Glutamatergic neuron (in vitro differentiated cells): ENCODE measurements at regions not wholly inside any gene's neighbourhood (a gene's known extent, or its start where the extent isn't known, plus 50 kb on each side); places are given as distances from the start of the nearest gene placed in this dataset.

Source experiments
- DNase-seq: peaks from one replicate; pipeline ENCODE4 v3.0.0; 2022
- H3K27ac Mint-ChIP-seq: one replicate; pipeline ENCODE4 v1.8.0; 2020; ENCODE audit warnings: mild to moderate bottlenecking, mixed read lengths, inconsistent platforms; ENCODE audit not compliant: unreplicated experiment
- H3K27me3 Mint-ChIP-seq: one replicate; pipeline ENCODE4 v1.8.0; 2020; ENCODE audit warnings: mild to moderate bottlenecking, moderate library complexity, mixed read lengths, inconsistent platforms; ENCODE audit not compliant: unreplicated experiment
- H3K36me3 Mint-ChIP-seq: one replicate; pipeline ENCODE4 v1.8.0; 2020; ENCODE audit warnings: mild to moderate bottlenecking, mixed read lengths, inconsistent platforms; ENCODE audit not compliant: unreplicated experiment
- H3K4me1 Mint-ChIP-seq: one replicate; pipeline ENCODE4 v1.8.0; 2020; ENCODE audit warnings: mild to moderate bottlenecking, low read depth, mixed read lengths, inconsistent platforms; ENCODE audit not compliant: unreplicated experiment
- H3K4me3 Mint-ChIP-seq: one replicate; pipeline ENCODE4 v1.8.0; 2020; ENCODE audit warnings: mild to moderate bottlenecking, mixed read lengths, inconsistent platforms; ENCODE audit not compliant: unreplicated experiment
- H3K9me3 Mint-ChIP-seq: one replicate; pipeline ENCODE4 v1.8.0; 2020; ENCODE audit warnings: mild to moderate bottlenecking, moderate library complexity, mixed read lengths, inconsistent platforms; ENCODE audit not compliant: unreplicated experiment
- TF ChIP-seq, protein P1 (sequence below): fragments of 200-600 bp; sonication (generic); IDR thresholded peaks from one replicate; pipeline ENCODE4 v1.5.0; 2021; ENCODE audit not compliant: partially characterized antibody, unreplicated experiment

DNA sequence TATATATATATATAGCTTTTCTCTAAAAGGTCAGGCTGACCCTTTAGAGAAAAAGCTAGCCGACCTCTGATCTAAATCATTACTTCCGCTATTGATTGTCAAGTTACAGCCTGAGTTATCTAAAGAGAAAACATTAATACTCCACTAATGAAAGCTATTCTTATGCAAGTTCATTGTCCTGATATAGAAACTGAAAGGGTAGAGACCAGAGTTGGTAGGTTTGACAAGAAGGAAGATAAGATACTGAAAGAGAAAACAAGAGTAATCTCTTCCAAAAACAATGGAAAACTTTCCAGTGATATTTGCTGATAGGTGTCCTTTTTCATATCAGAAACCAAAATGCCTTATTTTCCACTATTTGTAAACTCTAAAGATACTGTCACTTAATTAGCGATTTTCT is 62.8 kb upstream of the SLC39A10 start:
- no peaks in the 10 kb centered on the region for H3K9me3 Mint-ChIP-seq
- TF ChIP-seq, protein P1, sequence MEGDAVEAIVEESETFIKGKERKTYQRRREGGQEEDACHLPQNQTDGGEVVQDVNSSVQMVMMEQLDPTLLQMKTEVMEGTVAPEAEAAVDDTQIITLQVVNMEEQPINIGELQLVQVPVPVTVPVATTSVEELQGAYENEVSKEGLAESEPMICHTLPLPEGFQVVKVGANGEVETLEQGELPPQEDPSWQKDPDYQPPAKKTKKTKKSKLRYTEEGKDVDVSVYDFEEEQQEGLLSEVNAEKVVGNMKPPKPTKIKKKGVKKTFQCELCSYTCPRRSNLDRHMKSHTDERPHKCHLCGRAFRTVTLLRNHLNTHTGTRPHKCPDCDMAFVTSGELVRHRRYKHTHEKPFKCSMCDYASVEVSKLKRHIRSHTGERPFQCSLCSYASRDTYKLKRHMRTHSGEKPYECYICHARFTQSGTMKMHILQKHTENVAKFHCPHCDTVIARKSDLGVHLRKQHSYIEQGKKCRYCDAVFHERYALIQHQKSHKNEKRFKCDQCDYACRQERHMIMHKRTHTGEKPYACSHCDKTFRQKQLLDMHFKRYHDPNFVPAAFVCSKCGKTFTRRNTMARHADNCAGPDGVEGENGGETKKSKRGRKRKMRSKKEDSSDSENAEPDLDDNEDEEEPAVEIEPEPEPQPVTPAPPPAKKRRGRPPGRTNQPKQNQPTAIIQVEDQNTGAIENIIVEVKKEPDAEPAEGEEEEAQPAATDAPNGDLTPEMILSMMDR, result no peak
- no peak overlapping the region for H3K4me3 Mint-ChIP-seq
- peaks cover 4% of the 10 kb centered on the region for H3K4me1 Mint-ChIP-seq
- H3K27ac Mint-ChIP-seq, result no peak overlapping the region
- H3K27me3 Mint-ChIP-seq, result no peaks in the 10 kb centered on the region
- H3K36me3 Mint-ChIP-seq, result no peaks in the 10 kb centered on the region
- DNase-seq, result no peak

DNA sequence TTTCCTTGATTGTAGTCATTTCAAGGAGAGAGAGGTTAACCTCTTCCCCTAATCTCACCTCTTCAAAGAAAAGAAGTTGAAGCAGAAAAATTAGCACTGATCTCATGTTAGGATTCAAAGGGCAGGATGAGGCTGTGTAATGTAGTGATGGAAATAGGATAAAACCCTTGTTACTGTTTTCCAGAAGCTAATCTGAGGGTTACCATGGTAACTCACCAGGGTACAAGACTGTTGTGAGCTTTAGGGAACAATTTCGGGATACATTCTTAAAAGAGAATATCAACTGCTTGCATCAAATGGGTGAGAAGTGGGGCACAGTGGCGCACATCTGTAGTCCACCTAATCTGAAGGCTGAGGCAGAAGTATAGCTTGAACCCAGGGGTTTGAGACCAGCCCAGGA is 64.9 kb upstream of the SLC39A10 start:
- H3K36me3 Mint-ChIP-seq, result no peaks in the 10 kb centered on the region
- no peaks in the 10 kb centered on the region for H3K9me3 Mint-ChIP-seq
- no peaks in the 10 kb centered on the region for H3K27me3 Mint-ChIP-seq
- no peak overlapping the region for H3K27ac Mint-ChIP-seq
- no peak overlapping the region for H3K4me3 Mint-ChIP-seq
- TF ChIP-seq, protein P1, result no peak
- DNase-seq, result no peak
- peaks cover 2% of the 10 kb centered on the region for H3K4me1 Mint-ChIP-seq

DNA sequence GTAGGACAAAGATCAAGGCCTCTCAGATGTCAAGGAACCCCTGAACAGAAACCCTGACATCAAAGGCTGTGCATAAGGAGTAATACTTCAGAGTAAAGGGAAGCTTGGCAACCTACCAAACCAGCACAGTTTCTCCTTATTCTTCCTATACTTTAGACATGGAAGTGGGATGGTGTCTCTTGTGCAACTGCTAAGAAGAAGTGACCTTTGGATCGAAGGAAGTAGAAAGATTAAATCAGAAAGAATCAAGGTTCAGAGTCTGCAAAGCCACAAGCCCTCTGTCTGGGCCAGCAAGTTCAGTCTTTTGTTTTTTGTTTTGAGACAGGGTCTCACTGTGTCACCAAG is 66.2 kb upstream of the SLC39A10 start:
- Mint-ChIP-seq H3K4me1 (no peaks in the 10 kb centered on the region), H3K9me3 (no peaks in the 10 kb centered on the region), H3K27me3 (no peaks in the 10 kb centered on the region), H3K4me3 (no peak overlapping the region), H3K27ac (no peak overlapping the region), H3K36me3 (no peaks in the 10 kb centered on the region)
- TF ChIP-seq, protein P1, result no peak
- no peak for DNase-seq

DNA sequence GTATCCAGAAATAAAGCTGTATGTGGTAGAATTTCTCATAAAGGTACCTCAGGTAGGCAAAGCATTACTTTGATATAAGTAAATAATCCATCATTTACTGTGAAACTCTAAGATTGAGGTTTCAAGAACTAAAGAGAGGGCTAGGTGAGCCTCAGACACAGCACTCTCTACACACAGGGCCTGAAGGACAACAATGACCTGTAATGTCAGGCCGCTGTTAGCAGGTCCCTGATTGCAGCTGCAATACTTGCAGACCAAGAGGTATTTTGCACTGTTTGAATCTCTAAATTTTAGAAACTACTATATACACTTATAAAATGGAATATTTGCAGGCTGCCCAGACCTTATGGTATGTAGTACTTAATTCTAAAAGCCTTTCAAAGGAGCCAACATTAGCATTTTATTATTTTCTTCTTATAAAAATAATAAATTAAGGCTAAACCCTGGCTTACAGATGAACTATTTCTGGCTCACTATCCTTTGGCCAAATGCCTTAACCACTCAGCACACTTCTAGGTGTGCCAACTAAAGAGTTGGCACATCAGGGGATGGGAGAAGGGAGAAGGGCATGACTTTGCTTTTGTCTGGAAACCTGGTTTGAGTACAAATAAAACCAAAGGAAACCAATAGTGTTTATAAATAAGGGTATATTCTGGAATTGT is 66.7 kb upstream of the SLC39A10 start:
- no peaks in the 10 kb centered on the region for H3K4me1 Mint-ChIP-seq
- DNase-seq, result no peak
- H3K27ac Mint-ChIP-seq, result no peak overlapping the region

DNA sequence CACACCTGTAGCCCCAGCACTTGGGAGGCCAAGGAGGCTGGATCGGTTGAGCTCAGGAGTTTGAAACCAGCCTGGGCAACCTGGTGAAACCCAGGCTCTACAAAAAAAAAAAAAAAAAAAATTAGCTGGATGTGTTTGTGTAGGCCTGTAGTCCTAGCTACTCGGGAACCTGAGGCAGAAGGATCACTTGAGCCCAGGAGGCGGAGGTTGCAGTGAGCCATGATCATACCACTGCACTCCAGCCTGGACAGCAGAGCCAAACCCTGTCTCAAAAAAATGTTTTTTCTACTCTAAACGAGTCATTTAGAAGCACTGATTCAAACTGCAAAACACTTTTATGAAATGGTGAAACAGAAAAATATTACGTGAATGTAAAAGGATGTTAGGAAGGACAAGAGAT is 69.1 kb upstream of the SLC39A10 start:
- Mint-ChIP-seq H3K9me3 (no peaks in the 10 kb centered on the region), H3K27ac (no peak overlapping the region), H3K4me1 (no peaks in the 10 kb centered on the region), H3K27me3 (no peaks in the 10 kb centered on the region), H3K36me3 (no peaks in the 10 kb centered on the region), H3K4me3 (no peak overlapping the region)
- DNase-seq, result no peak
- TF ChIP-seq, protein P1, result no peak

More for the DNA sequence above, 66.7 kb upstream of the SLC39A10 start:
- H3K9me3 Mint-ChIP-seq, result no peaks in the 10 kb centered on the region
- no peaks in the 10 kb centered on the region for H3K27me3 Mint-ChIP-seq
- H3K36me3 Mint-ChIP-seq, result no peaks in the 10 kb centered on the region
- no peak overlapping the region for H3K4me3 Mint-ChIP-seq
- TF ChIP-seq, protein P1, result no peak
